Fibroblast of gingiva (primary cell): ENCODE measurements at regions not wholly inside any gene's neighbourhood (a gene's known extent, or its start where the extent isn't known, plus 50 kb on each side); places are given as distances from the start of the nearest gene placed in this dataset.

ENCODE experiments used
- DNase-seq: peaks from one replicate; pipeline ENCODE4 v3.0.0-alpha.2; 2011; ENCODE audit warnings: low read depth

- no peak for DNase-seq
Observed at GRCh38 chr3:64911138-64911537, 223.3 kb upstream of the ADAMTS9 start.

GRCh38 chr3:64909757-64910467, 222.1 kb upstream of the ADAMTS9 start:
- DNase-seq = no peak

- DNase-seq = no peak
Observed at GRCh38 chr3:64909011-64909410, 221.2 kb upstream of the ADAMTS9 start.

GRCh38 chr3:64908251-64908685, 220.5 kb upstream of the ADAMTS9 start:
- no peak for DNase-seq

- no peak for DNase-seq
Observed at GRCh38 chr3:64905906-64906410, 218.2 kb upstream of the ADAMTS9 start.

GRCh38 chr3:64903006-64903405, 215.2 kb upstream of the ADAMTS9 start:
- DNase-seq = peak; percentile 52

GRCh38 chr3:64901986-64902516, 214.3 kb upstream of the ADAMTS9 start:
- no peak for DNase-seq

- DNase-seq = peak; percentile 17
Observed at GRCh38 chr3:64901522-64901885, 213.7 kb upstream of the ADAMTS9 start.

- peak; percentile 41 for DNase-seq
Observed at GRCh38 chr3:64900617-64901521, 213.1 kb upstream of the ADAMTS9 start.

- no peak for DNase-seq
Observed at GRCh38 chr3:64900156-64900555, 212.4 kb upstream of the ADAMTS9 start.

- DNase-seq = no peak
Observed at GRCh38 chr3:64898941-64899340, 211.1 kb upstream of the ADAMTS9 start.

- DNase-seq = no peak
Observed at GRCh38 chr3:64895991-64896895, 208.4 kb upstream of the ADAMTS9 start.

GRCh38 chr3:64895106-64895990, 207.5 kb upstream of the ADAMTS9 start:
- DNase-seq = no peak

- DNase-seq = no peak
Observed at GRCh38 chr3:64894006-64894405, 206.2 kb upstream of the ADAMTS9 start.

GRCh38 chr3:64892671-64893309, 205.0 kb upstream of the ADAMTS9 start:
- no peak for DNase-seq

- DNase-seq = no peak
Observed at GRCh38 chr3:64891021-64891420, 203.2 kb upstream of the ADAMTS9 start.

GRCh38 chr3:64890466-64890865, 202.7 kb upstream of the ADAMTS9 start:
- DNase-seq = no peak

GRCh38 chr3:64890006-64890405, 202.2 kb upstream of the ADAMTS9 start:
- no peak for DNase-seq

GRCh38 chr3:64888840-64889392, 201.1 kb upstream of the ADAMTS9 start:
- DNase-seq = no peak

GRCh38 chr3:64888165-64888564, 200.4 kb upstream of the ADAMTS9 start:
- DNase-seq = no peak
